ENCODE measurements at regions not wholly inside any gene's neighbourhood (a gene's known extent, or its start where the extent isn't known, plus 50 kb on each side); places are given as distances from the start of the nearest gene placed in this dataset.
A peak's percentile ranks its signal among the peaks of the same experiment; 100 is the strongest.

DNA sequence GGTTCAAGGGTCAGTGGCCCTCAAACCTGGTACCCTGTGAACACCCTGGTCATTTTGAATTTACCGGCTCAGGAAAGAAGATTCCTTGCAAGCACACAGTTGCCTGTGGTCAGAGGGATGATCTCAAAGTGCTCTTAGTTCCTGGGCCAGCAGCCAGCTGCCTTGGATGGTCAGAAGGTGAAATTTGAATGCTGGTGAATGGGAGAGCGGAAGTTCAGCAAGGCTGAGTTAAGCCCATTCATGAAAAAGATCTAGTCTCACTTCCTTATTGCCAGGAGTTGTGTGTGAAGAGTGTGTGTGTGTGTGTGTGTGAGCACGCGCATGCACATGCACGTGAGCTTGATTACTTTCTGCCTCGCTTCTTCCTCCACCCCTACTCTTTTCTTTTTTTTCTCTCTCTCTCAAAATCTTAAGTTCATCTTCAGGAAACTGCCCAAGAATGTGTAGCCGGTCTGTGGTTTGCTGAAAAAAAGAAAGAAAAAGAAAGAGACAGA lies 155.5 kb upstream of the CCND2 start (continued):
- TF ChIP-seq, protein P1, sequence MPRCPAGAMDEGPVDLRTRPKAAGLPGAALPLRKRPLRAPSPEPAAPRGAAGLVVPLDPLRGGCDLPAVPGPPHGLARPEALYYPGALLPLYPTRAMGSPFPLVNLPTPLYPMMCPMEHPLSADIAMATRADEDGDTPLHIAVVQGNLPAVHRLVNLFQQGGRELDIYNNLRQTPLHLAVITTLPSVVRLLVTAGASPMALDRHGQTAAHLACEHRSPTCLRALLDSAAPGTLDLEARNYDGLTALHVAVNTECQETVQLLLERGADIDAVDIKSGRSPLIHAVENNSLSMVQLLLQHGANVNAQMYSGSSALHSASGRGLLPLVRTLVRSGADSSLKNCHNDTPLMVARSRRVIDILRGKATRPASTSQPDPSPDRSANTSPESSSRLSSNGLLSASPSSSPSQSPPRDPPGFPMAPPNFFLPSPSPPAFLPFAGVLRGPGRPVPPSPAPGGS (IDR thresholded peaks at IDR 0.05; ENCODE audit: borderline replicate concordance, insufficient read depth, low read depth, low read length, poor library complexity, severe bottlenecking): peak; percentile 17
- TF ChIP-seq FOXM1 (IDR thresholded peaks at IDR 0.05; ENCODE audit: low read depth, low read length) (peak; percentile 70; the same call in 1 of the 2 replicates), SMC3 (IDR thresholded peaks at IDR 0.05; ENCODE audit: borderline replicate concordance, low read length) (peak; percentile 24; the same call in 1 of the 2 replicates), MEF2B (IDR thresholded peaks at IDR 0.05; ENCODE audit: partially characterized antibody, poor library complexity, severe bottlenecking) (peak; percentile 81), WRNIP1 (IDR thresholded peaks at IDR 0.05; ENCODE audit: borderline replicate concordance, low read depth, low read length) (peak; percentile 96), RELA (IDR thresholded peaks at IDR 0.05; ENCODE audit: borderline replicate concordance, partially characterized antibody) (peak; percentile 48), NFYA (IDR thresholded peaks at IDR 0.05; ENCODE audit: borderline replicate concordance, low read depth, low read length) (no peak), NFIC (IDR thresholded peaks at IDR 0.05; ENCODE audit: low read depth, low read length) (peak; percentile 73), RCOR1 (conservative IDR thresholded peaks at IDR 0.05; ENCODE audit: low read depth, low read length) (peak; percentile 88), YY1 (IDR thresholded peaks at IDR 0.05; ENCODE audit: low read depth, low read length) (peak; percentile 49; the same call in 1 of the 2 replicates), CHD4 (IDR thresholded peaks at IDR 0.05) (no peak), POU2F2 (IDR thresholded peaks at IDR 0.05; ENCODE audit: borderline replicate concordance, low read depth, low read length) (peak; percentile 90), RUNX3 (IDR thresholded peaks at IDR 0.05; ENCODE audit: low read length) (peak; percentile 65), EED (IDR thresholded peaks at IDR 0.05; ENCODE audit: low read depth) (peak; percentile 89), CEBPB (IDR thresholded peaks at IDR 0.05; ENCODE audit: borderline replicate concordance in 1 of 2, low read depth in 2 of 2, low read length in 2 of 2) (no peak)
- TF ChIP-seq, protein P2, sequence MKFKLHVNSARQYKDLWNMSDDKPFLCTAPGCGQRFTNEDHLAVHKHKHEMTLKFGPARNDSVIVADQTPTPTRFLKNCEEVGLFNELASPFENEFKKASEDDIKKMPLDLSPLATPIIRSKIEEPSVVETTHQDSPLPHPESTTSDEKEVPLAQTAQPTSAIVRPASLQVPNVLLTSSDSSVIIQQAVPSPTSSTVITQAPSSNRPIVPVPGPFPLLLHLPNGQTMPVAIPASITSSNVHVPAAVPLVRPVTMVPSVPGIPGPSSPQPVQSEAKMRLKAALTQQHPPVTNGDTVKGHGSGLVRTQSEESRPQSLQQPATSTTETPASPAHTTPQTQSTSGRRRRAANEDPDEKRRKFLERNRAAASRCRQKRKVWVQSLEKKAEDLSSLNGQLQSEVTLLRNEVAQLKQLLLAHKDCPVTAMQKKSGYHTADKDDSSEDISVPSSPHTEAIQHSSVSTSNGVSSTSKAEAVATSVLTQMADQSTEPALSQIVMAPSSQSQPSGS (IDR thresholded peaks at IDR 0.05; ENCODE audit: low read length): peak; percentile 81
- TF ChIP-seq, protein P3, sequence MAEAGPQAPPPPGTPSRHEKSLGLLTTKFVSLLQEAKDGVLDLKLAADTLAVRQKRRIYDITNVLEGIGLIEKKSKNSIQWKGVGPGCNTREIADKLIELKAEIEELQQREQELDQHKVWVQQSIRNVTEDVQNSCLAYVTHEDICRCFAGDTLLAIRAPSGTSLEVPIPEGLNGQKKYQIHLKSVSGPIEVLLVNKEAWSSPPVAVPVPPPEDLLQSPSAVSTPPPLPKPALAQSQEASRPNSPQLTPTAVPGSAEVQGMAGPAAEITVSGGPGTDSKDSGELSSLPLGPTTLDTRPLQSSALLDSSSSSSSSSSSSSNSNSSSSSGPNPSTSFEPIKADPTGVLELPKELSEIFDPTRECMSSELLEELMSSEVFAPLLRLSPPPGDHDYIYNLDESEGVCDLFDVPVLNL (IDR thresholded peaks at IDR 0.05; ENCODE audit: low read depth, low read length): 0 out of 2 replicates have a peak, but pooled peaks have one; percentile 43
- TF ChIP-seq, protein P4, sequence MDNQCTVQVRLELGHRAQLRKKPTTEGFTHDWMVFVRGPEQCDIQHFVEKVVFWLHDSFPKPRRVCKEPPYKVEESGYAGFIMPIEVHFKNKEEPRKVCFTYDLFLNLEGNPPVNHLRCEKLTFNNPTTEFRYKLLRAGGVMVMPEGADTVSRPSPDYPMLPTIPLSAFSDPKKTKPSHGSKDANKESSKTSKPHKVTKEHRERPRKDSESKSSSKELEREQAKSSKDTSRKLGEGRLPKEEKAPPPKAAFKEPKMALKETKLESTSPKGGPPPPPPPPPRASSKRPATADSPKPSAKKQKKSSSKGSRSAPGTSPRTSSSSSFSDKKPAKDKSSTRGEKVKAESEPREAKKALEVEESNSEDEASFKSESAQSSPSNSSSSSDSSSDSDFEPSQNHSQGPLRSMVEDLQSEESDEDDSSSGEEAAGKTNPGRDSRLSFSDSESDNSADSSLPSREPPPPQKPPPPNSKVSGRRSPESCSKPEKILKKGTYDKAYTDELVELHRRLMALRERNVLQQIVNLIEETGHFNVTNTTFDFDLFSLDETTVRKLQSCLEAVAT (IDR thresholded peaks at IDR 0.05): 0 out of 2 replicates have a peak, but pooled peaks have one; percentile 65
- TF ChIP-seq, protein P5, sequence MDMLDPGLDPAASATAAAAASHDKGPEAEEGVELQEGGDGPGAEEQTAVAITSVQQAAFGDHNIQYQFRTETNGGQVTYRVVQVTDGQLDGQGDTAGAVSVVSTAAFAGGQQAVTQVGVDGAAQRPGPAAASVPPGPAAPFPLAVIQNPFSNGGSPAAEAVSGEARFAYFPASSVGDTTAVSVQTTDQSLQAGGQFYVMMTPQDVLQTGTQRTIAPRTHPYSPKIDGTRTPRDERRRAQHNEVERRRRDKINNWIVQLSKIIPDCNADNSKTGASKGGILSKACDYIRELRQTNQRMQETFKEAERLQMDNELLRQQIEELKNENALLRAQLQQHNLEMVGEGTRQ (IDR thresholded peaks at IDR 0.05; ENCODE audit: borderline replicate concordance, low read depth, low read length): no peak; the same call in none of the 2 replicates
- TF ChIP-seq, protein P6, sequence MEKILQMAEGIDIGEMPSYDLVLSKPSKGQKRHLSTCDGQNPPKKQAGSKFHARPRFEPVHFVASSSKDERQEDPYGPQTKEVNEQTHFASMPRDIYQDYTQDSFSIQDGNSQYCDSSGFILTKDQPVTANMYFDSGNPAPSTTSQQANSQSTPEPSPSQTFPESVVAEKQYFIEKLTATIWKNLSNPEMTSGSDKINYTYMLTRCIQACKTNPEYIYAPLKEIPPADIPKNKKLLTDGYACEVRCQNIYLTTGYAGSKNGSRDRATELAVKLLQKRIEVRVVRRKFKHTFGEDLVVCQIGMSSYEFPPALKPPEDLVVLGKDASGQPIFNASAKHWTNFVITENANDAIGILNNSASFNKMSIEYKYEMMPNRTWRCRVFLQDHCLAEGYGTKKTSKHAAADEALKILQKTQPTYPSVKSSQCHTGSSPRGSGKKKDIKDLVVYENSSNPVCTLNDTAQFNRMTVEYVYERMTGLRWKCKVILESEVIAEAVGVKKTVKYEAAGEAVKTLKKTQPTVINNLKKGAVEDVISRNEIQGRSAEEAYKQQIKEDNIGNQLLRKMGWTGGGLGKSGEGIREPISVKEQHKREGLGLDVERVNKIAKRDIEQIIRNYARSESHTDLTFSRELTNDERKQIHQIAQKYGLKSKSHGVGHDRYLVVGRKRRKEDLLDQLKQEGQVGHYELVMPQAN (conservative IDR thresholded peaks at IDR 0.05): peak; percentile 44; the same call in 1 of the 2 replicates
